ENCODE measurements at regions not wholly inside any gene's neighbourhood (a gene's known extent, or its start where the extent isn't known, plus 50 kb on each side); places are given as distances from the start of the nearest gene placed in this dataset.

- DNase-seq (ENCODE audit: low read depth) = no peak
Measured at GRCh38 chr15:67000896-67001295, 64.5 kb upstream of the SMAD3 start.

GRCh38 chr15:67002368-67002767, 63.0 kb upstream of the SMAD3 start:
- DNase-seq (ENCODE audit: low read depth) = no peak

GRCh38 chr15:67003586-67003985, 61.8 kb upstream of the SMAD3 start:
- DNase-seq (ENCODE audit: low read depth) = no peak

GRCh38 chr15:67004142-67004541, 61.3 kb upstream of the SMAD3 start:
- DNase-seq (ENCODE audit: low read depth) = no peak

- DNase-seq (ENCODE audit: low read depth) = no peak
Measured at GRCh38 chr15:67005294-67005996, 60.0 kb upstream of the SMAD3 start.

- DNase-seq (ENCODE audit: low read depth) = no peak
Measured at GRCh38 chr15:67006083-67007065, 59.0 kb upstream of the SMAD3 start.

- no peak for DNase-seq (ENCODE audit: low read depth)
Measured at GRCh38 chr15:67009576-67010569, 55.5 kb upstream of the SMAD3 start.

- DNase-seq (ENCODE audit: low read depth) = no peak
Measured at GRCh38 chr15:67010898-67011616, 54.3 kb upstream of the SMAD3 start.

GRCh38 chr15:67011617-67012005, 53.8 kb upstream of the SMAD3 start:
- no peak for DNase-seq (ENCODE audit: low read depth)

- DNase-seq (ENCODE audit: low read depth) = no peak
Measured at GRCh38 chr15:67013696-67014095, 51.7 kb upstream of the SMAD3 start.
